ENCODE measurements at regions not wholly inside any gene's neighbourhood (a gene's known extent, or its start where the extent isn't known, plus 50 kb on each side); places are given as distances from the start of the nearest gene placed in this dataset.

DNA sequence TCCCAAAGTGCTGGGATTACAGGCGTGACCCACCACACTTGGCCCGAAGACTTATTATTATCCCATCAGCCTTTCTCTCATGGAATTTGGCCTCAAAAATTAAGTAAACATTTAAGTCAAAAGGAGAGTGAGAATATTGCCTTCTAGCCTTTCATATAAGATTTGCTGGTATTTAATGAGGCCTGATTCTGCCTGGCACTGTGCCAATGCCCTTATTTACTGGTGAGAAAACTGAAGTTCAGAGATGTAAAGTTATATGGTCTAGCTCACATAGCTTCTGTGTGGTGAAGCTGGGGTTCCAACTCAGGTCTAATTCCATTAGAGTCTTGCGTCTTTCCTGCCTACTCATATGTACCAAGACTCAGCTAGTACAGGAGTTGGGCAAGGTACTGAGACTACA is 260.2 kb downstream of the SDHAF3 start:
- TF ChIP-seq CTCF (IDR thresholded peaks at IDR 0.05; ENCODE audit: low read depth, low read length) (no peak), POLR2A (IDR thresholded peaks at IDR 0.05; ENCODE audit: extremely low read depth, insufficient read length) (no peak), MAX (IDR thresholded peaks at IDR 0.05; ENCODE audit: low read depth, low read length) (no peak)

Measured in NB4 (cell line).